Parathyroid adenoma (tissue), 2 donors: ENCODE measurements at regions not wholly inside any gene's neighbourhood (a gene's known extent, or its start where the extent isn't known, plus 50 kb on each side); places are given as distances from the start of the nearest gene placed in this dataset.

Experiments
- H2AFZ ChIP-seq: fragments of 300-600 bp; sonication (generic); one replicate; pipeline ENCODE4 v1.7.0; 2017; ENCODE audit warnings: antibody characterized with exemption, mild to moderate bottlenecking
- H3K27ac ChIP-seq: fragments of 300-600 bp; sonication (generic); one replicate; pipeline ENCODE4 v1.7.0; 2017
- H3K27me3 ChIP-seq: fragments of 300-600 bp; sonication (generic); one replicate; pipeline ENCODE4 v1.7.0; 2017; ENCODE audit warnings: low read length; ENCODE audit not compliant: control insufficient read depth, insufficient read depth
- H3K36me3 ChIP-seq: fragments of 300-600 bp; sonication (generic); one replicate; pipeline ENCODE4 v1.7.0; 2017; ENCODE audit warnings: low read length; ENCODE audit not compliant: control insufficient read depth, insufficient read depth
- H3K4me1 ChIP-seq: fragments of 300-600 bp; sonication (generic); one replicate; pipeline ENCODE4 v1.7.0; 2017; ENCODE audit warnings: control low read depth
- H3K4me2 ChIP-seq: fragments of 300-600 bp; sonication (generic); one replicate; pipeline ENCODE4 v1.7.0; 2017; ENCODE audit warnings: low read length
- H3K4me3 ChIP-seq: fragments of 300-600 bp; sonication (generic); one replicate; pipeline ENCODE4 v1.7.0; 2017; ENCODE audit warnings: low read depth, low read length
- H3K79me2 ChIP-seq: fragments of 300-600 bp; sonication (generic); one replicate; pipeline ENCODE4 v1.7.0; 2017; ENCODE audit warnings: control low read depth
- H3K9ac ChIP-seq: fragments of 300-600 bp; sonication (generic); one replicate; pipeline ENCODE4 v1.7.0; 2017; ENCODE audit warnings: mild to moderate bottlenecking
- H3K9me3 ChIP-seq: fragments of 300-600 bp; sonication (generic); one replicate; pipeline ENCODE4 v1.7.0; 2017; ENCODE audit warnings: low read length; ENCODE audit not compliant: control insufficient read depth
- TF ChIP-seq, protein P1 (sequence below): fragments of 300-600 bp; sonication (generic); IDR thresholded peaks from one replicate; pipeline ENCODE4 v1.7.0; 2017; ENCODE audit warnings: antibody characterized with exemption, mild to moderate bottlenecking
- donor health status: primary hyperparathyroidism.

GRCh38 chr10:94173594-94173993 lies 179.9 kb downstream of the PLCE1 start:
- H3K79me2 ChIP-seq = no peaks in the 10 kb centered on the region
- H3K9me3 ChIP-seq = no peaks in the 10 kb centered on the region
- no peak overlapping the region for H3K4me3 ChIP-seq
- no peaks in the 10 kb centered on the region for H3K36me3 ChIP-seq
- H3K9ac ChIP-seq = no peak overlapping the region
- TF ChIP-seq, protein P1, sequence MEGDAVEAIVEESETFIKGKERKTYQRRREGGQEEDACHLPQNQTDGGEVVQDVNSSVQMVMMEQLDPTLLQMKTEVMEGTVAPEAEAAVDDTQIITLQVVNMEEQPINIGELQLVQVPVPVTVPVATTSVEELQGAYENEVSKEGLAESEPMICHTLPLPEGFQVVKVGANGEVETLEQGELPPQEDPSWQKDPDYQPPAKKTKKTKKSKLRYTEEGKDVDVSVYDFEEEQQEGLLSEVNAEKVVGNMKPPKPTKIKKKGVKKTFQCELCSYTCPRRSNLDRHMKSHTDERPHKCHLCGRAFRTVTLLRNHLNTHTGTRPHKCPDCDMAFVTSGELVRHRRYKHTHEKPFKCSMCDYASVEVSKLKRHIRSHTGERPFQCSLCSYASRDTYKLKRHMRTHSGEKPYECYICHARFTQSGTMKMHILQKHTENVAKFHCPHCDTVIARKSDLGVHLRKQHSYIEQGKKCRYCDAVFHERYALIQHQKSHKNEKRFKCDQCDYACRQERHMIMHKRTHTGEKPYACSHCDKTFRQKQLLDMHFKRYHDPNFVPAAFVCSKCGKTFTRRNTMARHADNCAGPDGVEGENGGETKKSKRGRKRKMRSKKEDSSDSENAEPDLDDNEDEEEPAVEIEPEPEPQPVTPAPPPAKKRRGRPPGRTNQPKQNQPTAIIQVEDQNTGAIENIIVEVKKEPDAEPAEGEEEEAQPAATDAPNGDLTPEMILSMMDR = no peak
- no peak overlapping the region for H3K4me2 ChIP-seq
- H3K27ac ChIP-seq = no peak overlapping the region
- no peaks in the 10 kb centered on the region for H3K27me3 ChIP-seq
- H2AFZ ChIP-seq = no peak overlapping the region
- no peaks in the 10 kb centered on the region for H3K4me1 ChIP-seq

DNA sequence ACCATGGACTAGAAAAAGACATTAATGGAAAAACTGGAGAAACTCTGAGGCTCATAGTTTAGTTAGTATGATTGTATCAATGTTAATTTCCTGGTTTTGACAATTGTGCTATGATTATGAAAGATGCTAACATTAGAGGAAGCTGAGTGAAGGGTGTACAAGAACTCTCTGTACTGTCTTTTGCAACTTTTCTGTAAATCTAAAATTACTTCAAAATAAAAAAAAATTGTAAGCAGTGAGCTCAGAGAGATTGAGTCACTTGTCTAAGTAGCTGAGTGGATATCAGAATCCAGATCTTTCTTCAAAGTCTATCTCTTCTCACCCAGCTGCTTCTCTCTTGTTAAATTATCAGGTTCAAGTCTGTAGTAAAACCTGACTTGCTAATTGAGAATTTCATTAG lies 181.1 kb downstream of the PLCE1 start:
- no peaks in the 10 kb centered on the region for H3K27me3 ChIP-seq
- no peak overlapping the region for H3K27ac ChIP-seq
- H3K79me2 ChIP-seq = no peaks in the 10 kb centered on the region
- no peaks in the 10 kb centered on the region for H3K9me3 ChIP-seq
- H3K9ac ChIP-seq = no peak overlapping the region
- TF ChIP-seq, protein P1 = no peak
- H3K4me2 ChIP-seq = no peak overlapping the region
- no peak overlapping the region for H2AFZ ChIP-seq
- H3K36me3 ChIP-seq = no peaks in the 10 kb centered on the region
- H3K4me3 ChIP-seq = no peak overlapping the region
- no peaks in the 10 kb centered on the region for H3K4me1 ChIP-seq

DNA sequence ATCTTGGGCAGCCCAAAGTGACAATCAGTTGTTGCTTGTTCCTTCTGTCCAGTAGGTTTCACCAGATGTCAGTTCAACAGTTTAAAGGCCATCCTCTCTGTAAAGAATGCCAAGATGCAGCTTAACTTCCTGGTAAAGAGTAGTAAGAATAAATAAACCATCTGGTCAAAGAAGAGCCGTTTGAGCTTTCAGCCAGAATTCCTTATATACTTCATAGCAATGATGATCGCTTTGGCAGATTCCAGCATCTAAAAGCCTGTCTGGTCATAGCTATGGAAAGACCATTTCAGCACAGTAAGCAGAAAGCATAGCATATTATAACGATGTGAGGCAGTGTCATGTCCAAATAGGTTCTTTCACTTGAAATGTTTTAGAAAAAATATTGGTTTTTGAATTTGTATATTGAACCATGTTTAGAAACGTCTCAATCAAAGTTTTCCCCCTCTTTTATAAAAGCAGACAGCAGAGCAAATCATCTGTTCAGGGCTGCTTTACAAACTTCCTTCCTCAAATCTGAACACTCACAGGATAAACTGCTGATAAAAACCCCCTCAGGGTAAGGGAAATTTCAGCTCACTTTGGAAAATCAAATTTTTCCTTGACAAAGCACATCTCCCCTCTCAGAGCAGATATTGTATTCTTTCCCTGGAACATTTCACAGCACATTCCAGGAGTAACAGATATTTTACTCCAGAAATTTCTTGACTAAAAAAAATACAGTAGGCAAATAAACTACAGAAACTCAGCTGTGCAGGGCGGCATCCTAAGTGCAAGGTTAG lies 184.1 kb downstream of the NOC3L start:
- Histone ChIP-seq H3K9ac (no peak overlapping the region), H3K4me3 (no peak overlapping the region), H2AFZ (no peak overlapping the region), H3K9me3 (no peaks in the 10 kb centered on the region), H3K4me1 (no peaks in the 10 kb centered on the region), H3K4me2 (no peak overlapping the region), H3K27ac (no peak overlapping the region), H3K79me2 (no peaks in the 10 kb centered on the region), H3K36me3 (no peaks in the 10 kb centered on the region), H3K27me3 (no peaks in the 10 kb centered on the region)
- TF ChIP-seq, protein P1 = no peak

DNA sequence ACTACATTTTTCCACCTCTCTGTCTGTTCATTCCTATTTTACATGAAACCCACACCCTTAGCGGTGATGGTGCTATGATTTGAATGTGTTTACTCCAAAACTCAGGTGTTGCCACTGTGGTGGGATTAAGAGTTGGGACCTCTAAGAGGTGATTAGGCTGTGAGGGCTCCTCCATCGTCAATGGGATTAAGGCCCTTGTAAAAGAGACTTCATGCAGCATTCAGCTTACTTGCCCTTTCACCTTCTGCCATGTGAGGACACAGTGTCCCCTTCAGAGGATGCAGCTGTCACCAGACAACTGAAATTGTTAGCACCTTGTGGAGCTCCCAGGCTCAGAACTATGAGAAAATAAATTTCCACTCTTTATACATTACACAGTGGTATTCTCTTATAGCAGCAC lies 182.2 kb downstream of the NOC3L start:
- Histone ChIP-seq H3K79me2 (no peaks in the 10 kb centered on the region), H3K4me3 (no peak overlapping the region), H3K36me3 (no peaks in the 10 kb centered on the region), H3K9ac (no peak overlapping the region), H3K27me3 (no peaks in the 10 kb centered on the region), H2AFZ (no peak overlapping the region), H3K9me3 (no peaks in the 10 kb centered on the region), H3K4me2 (no peak overlapping the region), H3K4me1 (no peaks in the 10 kb centered on the region), H3K27ac (no peak overlapping the region)
- TF ChIP-seq, protein P1 = no peak

- no peak overlapping the region for H3K9ac ChIP-seq
- no peaks in the 10 kb centered on the region for H3K4me1 ChIP-seq
- H3K27ac ChIP-seq = no peak overlapping the region
- no peak overlapping the region for H3K4me2 ChIP-seq
- TF ChIP-seq, protein P1 = no peak
- no peaks in the 10 kb centered on the region for H3K79me2 ChIP-seq
- H2AFZ ChIP-seq = no peak overlapping the region
- H3K36me3 ChIP-seq = no peaks in the 10 kb centered on the region
- H3K27me3 ChIP-seq = no peaks in the 10 kb centered on the region
- H3K4me3 ChIP-seq = no peak overlapping the region
- no peaks in the 10 kb centered on the region for H3K9me3 ChIP-seq
Observed at GRCh38 chr10:94183666-94184264, 179.0 kb downstream of the NOC3L start.
